Right lung (tissue), 2 donors: ENCODE measurements at regions not wholly inside any gene's neighbourhood (a gene's known extent, or its start where the extent isn't known, plus 50 kb on each side); places are given as distances from the start of the nearest gene placed in this dataset.
A peak's percentile ranks its signal among the peaks of the same experiment; 100 is the strongest.
"Not testable (repeated sequence)": the region's sequence is repeated elsewhere in the genome, so short reads cannot be mapped to it uniquely, and the experiment has no call there.

Source experiments
- DNase-seq, 2 donors: peaks; one replicate each; pipeline ENCODE4 v3.0.0-alpha.2; 2013

DNA sequence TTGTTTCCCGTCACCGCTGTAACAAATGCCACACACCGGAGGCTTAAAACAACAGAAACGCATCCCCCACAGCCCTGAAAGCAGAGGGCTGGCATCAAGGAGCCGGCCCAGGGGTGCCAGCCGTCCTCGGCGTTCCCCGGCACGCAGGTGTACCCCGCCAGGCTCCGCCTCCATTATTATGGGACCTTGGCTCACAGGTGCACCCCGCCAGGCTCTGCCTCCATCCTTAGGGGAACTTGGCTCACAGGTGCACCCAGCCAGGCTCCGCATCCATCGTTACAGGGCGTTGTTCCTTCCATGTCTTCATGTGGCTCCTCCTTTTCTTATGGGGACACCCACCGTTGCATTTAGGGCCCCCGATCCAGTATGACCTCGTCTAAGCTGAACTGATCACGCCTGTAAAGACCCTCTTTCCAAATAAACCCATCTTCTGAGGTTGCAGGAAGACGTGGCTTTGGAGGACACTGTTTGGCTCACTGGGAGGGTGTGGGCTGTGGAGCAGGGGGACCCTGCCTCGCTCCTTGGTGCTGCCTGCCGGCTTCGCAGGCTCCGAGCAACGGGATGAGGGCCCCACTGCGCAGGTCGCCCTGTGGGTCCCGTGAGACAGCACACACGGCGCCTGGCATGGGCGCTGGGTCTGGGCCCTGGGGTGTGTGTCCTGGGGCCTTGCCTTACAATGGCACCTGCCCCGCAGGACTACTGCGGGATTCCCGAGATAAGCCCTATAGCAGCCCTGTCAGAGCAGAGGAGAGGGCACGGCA is 154.9 kb upstream of the ZNF469 start:
- not testable (repeated sequence) for DNase-seq

- DNase-seq: not testable (repeated sequence)
These were observed 154.0 kb upstream of the ZNF469 start for GRCh38 chr16:88228751-88229150.

DNA sequence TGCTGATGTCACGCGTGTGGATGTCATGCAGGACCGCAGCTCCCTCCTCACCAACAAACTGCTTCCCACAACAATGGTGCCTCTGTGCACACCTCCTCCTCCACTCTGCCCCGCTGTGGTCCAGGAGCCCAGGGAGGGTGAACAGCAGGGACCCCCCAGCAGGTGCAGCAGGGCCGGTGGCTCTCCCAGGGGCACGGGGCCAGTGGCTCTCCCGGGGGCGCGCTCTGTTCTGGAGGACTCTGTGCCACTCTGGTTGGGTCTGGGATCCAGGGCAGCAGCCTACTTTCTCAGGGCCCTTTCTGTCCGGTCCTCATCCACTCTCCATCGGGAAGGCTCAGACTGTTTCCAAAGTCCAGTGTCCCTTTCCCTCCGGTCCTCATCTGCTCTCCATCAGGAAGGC is 153.0 kb upstream of the ZNF469 start:
- not testable (repeated sequence) for DNase-seq

DNA sequence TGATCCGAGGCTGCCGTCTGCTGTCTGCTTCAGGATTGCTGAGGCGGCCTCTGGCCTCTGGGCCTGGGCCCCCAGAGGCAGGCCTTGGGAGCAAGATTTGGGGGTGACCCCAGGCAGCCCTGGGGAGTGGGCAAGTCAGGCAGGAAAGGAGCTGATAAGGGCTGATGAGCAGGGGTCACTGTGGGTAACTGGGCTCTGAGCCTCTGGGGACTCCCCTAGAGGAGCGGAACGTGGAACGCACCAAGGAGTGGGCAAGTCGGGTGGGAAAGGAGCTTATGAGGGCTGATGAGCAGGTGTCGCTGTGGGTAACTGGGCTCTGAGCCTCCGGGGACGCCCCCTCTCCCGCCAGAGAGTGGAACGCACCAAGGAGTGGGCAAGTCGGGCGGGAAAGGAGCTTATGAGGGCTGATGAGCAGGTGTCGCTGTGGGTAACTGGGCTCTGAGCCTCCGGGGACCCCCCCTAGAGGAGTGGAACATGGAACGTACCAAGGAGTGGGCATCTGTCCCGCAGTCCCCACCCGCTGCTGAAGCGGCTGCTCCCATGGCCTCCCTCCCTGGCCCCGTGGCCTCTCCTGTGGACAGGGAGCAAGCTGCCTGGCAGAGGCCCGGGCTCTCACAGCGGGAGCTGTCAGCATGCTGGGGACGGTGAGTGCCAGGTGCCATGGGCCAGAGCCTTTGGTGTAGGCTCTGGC is 152.3 kb upstream of the ZNF469 start:
- not testable (repeated sequence) for DNase-seq

- DNase-seq: not testable (repeated sequence)
These were observed 151.7 kb upstream of the ZNF469 start for GRCh38 chr16:88230967-88231615.

DNA sequence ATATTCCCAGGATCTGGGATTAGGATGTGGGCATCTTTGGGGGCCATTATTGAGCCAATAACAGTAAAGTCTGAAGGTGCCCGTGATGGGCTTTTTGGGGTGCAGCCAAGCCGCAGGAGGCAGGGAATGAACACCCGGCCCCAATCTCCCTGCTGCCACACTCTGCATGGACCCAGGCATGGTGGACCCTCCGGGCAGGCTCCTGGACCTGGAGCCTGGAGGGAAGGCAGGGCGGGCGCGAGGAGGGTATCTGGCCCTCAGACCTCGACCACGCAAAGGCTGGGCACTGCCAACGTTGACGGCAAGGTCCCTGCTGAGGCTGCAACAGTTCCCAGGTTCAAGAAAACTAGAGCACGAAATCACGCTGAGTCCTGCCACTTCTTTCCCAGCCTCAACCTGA is 150.9 kb upstream of the ZNF469 start:
- DNase-seq: not testable (repeated sequence)

- not testable (repeated sequence) for DNase-seq
These were observed 150.1 kb upstream of the ZNF469 start for GRCh38 chr16:88232401-88233258.

DNA sequence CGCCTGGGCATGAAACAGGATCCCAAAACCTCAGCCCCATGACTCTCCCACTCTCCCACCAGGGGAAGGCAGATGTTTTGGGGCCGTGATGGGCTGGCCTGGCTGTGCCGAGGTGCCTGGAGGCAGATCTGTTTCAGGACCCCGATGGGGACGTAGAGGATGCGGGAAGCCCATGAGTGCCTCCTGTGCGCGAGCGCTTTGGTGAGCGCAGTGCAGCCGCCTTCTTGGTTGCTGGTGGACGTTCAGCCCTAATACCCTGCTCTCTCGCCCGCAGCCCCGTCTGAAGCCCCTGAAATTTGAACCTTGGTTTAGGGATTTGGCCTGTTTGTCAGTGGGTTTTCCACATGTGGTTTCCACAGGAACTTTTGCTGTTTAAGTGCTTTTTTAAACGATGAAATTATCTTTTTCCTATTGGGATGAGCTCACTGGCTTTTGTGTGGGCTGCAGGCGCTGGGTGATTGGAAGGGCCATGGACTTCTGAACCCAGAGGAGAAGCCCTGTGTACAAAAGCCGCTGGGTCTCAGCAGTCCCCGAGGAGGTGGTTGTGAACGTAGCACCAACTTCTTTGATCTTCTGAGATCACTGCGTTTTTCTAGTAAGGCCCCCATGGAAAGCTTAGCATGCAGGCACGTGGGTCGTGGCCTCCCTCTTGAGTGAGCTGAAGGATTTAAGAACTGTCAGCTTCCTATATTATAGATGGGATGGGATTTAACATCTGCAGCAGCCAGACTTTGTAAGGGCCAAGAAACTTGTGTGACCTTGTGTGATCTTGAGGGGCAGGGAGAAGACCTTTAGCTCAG is 148.9 kb upstream of the ZNF469 start:
- not testable (repeated sequence) for DNase-seq

DNA sequence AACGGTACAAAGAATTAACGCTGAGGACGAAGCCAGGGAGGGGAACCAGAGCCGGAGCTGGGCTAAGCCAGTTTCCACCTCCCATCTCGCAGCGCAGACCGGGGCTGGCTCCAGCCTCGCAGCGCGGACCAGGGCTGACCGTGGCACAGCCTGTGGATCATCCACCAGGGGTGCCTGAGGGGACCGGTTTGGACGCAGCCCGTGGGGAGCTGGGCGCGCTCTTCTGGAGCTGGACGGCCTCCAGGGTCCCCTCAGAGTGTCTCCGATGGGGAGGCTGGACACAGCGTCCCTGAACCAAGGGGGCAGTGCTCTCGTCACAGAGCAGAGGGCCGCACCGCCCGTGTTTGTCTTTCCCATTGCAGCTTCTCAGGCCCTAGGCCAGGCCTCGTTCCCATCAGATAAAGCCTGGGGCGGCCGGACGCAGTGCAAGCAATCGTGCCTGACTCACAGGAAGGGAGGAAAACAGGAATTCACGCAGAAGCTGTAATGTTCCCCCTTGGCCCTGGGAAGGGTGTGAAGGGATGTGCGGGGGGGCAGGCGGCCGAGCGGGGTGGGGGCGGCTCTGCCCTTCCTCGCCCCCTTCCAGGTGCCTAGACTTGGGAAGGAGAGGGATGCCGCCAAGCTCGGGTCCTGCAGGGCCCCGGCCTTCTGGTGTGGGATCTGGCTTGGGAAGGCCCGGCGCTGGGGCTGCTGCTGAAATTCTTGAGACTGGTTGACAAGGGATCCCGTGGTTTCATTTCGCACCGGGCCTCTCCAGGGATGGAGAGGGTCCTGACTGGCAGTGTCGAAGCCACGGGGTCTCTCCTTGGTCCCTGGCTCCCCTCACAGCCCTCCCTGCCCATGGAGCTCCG is 148.1 kb upstream of the ZNF469 start:
- DNase-seq: peak in 1 of 2 donors; percentile 40

GRCh38 chr16:88235691-88236090 is 147.1 kb upstream of the ZNF469 start:
- not testable (repeated sequence) for DNase-seq

DNA sequence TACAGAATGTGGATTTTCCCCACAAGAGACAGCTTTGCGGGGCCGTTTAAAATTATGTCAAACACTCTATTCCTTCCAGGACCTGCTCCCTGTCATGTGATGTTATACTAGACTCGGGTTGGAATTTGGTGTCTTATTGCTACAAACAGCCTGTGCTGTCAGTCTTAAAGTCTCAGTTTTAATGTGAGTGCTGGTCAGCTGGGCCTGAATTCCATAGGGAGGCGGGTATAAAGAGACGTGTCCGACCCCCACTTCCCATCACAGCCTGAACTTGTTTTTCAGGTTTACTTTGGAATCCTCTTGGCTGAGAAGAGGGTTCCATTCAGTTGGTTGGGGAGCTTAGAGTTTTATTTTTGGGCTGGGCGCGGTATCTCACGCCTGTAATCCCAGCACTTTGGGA is 146.5 kb upstream of the ZNF469 start:
- DNase-seq: not testable (repeated sequence)

DNA sequence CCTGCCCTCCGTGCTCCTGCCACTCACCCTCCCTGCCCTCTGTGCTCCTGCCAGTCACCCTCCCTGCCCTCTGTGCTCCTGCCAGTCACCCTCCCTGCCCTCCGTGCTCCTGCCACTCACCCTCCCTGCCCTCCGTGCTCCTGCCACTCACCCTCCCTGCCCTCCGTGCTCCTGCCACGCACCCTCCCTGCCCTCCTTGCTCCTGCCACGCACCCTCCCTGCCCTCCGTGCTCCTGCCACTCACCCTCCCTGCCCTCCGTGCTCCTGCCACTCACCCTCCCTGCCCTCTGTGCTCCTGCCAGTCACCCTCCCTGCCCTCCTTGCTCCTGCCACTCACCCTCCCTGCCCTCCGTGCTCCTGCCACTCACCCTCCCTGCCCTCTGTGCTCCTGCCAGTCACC is 145.4 kb upstream of the ZNF469 start:
- not testable (repeated sequence) for DNase-seq

DNA sequence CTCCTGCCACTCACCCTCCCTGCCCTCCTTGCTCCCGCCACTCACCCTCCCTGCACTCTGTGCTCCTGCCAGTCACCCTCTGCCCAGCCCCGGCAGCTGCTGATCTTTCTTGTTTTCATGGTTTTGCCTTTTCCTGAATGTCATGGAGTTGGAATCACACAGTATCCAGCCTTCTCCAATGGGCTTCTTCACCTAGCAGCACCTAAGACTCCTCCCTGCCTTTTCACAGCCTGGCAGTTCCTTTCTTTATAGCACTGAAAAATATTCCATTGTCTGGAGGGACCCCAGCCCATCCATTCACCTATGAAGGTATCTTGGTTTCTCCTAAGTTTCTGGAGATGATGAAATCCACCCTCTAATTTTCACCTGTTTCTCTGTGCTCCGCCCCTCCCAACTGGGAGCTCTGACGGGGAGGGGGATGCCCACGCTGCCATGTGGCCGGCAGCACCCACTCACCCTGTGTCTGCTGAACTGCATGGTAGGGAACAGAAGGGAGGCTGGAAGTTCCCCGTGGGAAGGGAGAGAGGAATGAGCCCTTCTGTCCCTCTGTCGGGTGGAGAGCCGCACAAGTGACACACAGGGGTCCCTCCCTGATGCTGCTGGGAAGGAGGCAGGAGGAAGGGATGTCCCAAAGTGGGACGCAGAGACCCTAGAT is 144.9 kb upstream of the ZNF469 start:
- DNase-seq: not testable (repeated sequence)

GRCh38 chr16:88238732-88239274 is 144.0 kb upstream of the ZNF469 start:
- peak; percentile 57 to 64 for DNase-seq

DNA sequence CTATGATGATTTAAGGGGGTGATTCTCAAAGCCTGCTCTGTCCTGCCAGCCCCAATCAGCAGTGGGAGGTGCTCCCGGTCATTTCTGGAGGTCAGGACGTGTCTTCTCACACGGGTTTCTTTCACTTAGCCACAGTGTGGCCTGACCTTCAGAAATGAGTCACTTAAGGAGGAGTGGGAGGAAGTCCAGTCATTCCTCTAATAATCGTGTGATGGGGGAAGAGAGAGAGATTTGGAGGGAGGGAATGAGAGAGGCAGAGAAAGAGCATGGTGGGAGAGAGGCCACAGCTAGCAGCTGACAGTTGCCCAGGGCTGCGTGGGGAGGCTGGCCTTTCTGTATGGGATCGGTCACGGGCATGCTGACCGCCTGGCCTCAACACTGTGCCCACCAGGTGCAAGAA is 142.6 kb upstream of the ZNF469 start:
- not testable (repeated sequence) for DNase-seq

DNA sequence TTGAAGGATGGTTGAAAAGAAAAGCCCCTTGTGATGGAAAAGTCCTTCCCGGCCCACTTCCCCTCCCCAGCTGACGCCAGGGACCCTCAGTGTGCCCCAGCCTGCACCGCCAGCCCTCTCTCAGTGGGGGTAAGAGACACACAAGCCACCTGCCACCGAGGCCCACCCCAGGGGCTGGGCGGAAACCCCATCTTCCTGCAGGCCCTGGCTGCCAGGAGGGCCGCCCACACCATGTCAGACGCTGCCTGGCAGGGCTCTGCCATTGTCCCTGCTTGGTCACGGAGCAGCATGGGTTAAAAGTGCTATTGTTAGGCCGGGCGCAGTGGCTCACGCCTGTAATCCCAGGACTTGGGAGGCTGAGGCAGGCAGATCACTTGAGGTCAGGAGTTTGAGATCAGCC is 142.0 kb upstream of the ZNF469 start:
- DNase-seq: not testable (repeated sequence)

GRCh38 chr16:88241404-88242311 is 141.1 kb upstream of the ZNF469 start:
- not testable (repeated sequence) for DNase-seq
